ENCODE measurements at regions not wholly inside any gene's neighbourhood (a gene's known extent, or its start where the extent isn't known, plus 50 kb on each side); places are given as distances from the start of the nearest gene placed in this dataset.

DNA sequence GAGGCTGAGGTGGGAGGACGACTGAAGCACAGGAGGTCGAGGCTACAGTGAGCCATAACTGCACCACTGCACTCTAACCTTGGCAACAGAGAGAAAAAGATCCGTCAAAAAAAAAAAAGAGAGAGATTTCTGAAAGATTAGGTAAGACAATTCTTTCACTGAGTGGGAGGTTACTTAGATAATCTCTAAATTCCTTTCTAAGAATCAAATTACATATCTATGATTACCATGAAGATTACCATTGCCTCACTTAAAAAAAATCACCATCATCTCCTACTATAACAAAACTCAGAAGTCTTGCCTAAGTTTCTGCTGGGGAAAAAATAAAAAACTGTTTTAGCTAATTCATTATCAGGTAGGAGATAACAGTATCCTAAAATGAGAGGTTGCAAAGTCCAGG is 366.7 kb downstream of the DUSP6 start:
- no peak for FAIRE-seq
- no peak for DNase-seq (ENCODE audit: insufficient read length, low spot score)
- no peak for TF ChIP-seq POLR2A (IDR thresholded peaks at IDR 0.05; ENCODE audit: low read depth, low read length)

DNA sequence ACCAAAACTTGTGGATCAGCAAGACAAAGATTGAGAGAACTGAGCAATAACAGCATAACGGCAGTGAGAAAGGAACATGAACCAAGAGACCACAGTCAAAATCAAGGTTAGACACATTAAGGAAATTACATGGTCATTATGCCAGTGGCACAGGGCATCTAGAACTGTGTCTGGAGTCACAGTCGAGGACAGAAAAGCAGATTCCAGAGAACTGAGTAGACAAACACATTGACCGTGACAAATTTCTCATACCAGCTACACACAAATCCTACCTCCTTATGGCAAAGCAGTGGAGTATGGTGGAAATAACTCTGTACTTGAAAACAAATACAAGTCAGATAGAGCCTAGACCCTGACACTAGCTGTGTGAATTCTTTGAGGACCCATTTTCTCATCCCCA is 367.3 kb downstream of the DUSP6 start:
- TF ChIP-seq POLR2A (IDR thresholded peaks at IDR 0.05; ENCODE audit: low read depth, low read length) = no peak
- peak; percentile 33 for FAIRE-seq
- DNase-seq (ENCODE audit: insufficient read length, low spot score) = no peak

DNA sequence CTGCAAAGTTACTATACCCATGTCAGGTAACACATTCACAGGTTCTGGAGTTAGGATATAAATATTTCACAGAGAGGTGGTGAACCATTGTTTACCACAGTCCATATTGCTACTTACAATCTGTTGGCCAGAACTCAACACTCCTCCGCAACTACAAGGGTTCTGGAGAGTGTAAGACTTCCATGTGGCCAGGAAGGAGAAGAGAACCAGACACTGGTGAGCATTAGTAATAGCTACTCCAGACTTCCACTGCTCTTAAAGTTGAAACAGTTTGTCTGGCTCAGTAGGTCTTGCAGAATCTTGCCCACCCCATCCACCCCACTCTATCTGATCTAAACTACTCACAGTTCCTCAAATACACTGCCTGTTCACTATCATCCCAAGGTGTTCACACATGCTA is 369.6 kb downstream of the DUSP6 start:
- DNase-seq (ENCODE audit: insufficient read length, low spot score) = no peak
- no peak for FAIRE-seq
- no peak for TF ChIP-seq POLR2A (IDR thresholded peaks at IDR 0.05; ENCODE audit: low read depth, low read length)

DNA sequence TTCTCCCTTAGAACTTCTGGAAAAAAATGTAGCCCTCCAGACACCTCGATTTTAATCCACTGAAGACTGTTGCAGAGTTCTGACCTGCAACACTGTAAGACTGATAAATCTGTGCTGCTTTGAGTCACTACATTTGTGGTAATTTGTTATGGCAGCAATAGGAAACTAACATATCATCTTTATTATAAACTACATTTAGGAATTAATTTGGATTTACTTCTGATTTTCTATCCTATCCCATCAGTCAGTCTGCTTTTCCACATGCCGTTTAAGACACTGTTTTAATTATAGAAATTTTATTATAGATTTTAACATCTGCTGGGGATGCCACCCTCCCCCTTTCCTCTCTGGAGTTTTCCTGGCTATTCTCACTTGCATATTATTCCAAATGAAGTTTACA is 375.2 kb downstream of the DUSP6 start:
- FAIRE-seq = no peak

DNA sequence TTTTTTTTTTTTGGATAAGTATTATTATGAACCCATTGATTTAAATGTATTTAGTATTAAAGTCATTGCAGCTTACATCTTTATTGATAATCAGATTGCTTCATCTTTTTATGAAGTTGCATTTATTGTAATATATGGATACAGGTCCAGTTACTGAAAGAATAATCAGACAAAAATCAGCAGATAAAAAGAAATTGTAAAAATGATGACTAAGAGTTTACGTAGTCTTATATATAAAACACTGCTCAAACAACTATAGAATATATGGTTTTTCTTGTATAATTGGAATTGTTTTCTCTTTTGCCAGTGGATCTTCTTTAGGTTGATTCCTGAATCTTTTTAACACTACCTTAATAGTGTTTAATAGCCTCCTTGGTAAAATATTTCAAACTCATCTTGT is 378.3 kb downstream of the DUSP6 start:
- FAIRE-seq = no peak
- TF ChIP-seq POLR2A (IDR thresholded peaks at IDR 0.05; ENCODE audit: low read depth, low read length) = no peak
- DNase-seq (ENCODE audit: insufficient read length, low spot score) = no peak

More for the DNA sequence above, 375.2 kb downstream of the DUSP6 start:
- no peak for DNase-seq (ENCODE audit: insufficient read length, low spot score)
- no peak for TF ChIP-seq POLR2A (IDR thresholded peaks at IDR 0.05; ENCODE audit: low read depth, low read length)

DNA sequence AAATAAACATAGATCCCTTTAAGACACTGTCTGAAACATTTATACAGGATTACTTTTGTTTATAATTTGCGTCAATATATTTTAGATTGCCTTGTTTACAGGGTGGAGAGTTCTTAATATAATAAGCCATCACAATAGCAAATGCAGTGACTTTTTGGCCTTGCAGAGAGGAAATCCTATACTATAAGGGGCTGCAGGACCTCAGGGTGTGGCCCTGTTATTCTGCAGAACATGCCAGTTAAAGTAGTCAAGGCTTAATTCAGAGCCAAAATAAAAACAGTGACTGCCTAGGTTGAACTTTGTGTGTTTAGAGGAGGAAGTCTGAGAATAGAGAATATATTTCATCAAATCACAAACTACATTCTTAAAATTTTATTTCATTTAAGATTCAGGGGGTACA is 381.6 kb downstream of the DUSP6 start:
- FAIRE-seq (no peak), DNase-seq (ENCODE audit: insufficient read length, low spot score) (no peak)
- no peak for TF ChIP-seq POLR2A (IDR thresholded peaks at IDR 0.05; ENCODE audit: low read depth, low read length)

DNA sequence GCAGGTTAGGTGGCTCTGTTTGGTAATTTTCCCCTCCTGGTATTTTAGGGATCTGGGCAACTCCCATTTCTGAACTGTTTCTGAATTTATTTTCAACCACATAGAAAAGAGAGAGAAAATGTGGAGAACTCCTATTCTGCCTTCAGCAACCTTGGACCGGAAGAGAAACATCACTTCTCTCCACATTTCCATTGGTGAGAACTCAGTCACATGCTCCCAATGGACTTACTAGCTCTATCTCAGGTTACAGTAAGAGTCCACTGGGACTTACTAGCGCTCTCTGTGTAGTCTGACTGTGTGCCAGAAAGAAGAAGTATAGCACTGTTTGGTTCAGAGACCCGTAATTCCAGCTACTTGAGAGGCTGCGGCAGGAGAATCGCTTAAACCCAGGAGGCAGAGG is 383.2 kb downstream of the DUSP6 start:
- FAIRE-seq = no peak

DNA sequence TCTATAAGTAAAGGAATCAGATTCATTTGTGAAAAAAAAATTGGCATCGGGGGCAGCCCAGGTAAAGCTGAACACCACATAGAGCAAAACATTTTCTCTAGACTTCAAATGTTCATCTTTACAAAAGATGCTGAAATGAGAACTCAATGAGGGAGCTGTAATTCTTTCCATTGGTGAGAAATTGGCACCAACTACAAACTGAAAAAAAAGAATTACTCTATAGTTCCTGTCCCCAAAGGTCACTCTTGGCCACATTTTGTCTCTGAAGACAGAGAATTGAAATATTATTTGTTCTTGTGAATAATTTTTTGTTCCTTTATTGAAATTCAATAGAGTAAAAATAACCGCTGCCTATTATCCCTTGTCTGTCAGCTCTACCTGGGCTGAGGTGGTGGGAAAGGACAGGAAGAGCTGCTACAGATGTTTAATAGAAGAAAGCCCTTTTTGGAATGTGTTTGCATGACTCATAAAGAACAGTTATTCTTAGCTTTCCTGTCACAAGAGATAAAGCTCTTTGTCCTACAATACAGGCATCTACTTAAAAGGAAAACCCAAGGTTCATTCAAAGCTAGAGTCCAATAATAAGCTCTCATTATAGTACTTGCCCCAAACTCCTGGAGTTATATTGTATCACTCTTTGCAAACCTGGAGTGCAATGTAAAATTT is 380.1 kb upstream of the KITLG start:
- DNase-seq (ENCODE audit: insufficient read length, low spot score) (no peak), FAIRE-seq (peak; percentile 85)
- TF ChIP-seq POLR2A (IDR thresholded peaks at IDR 0.05; ENCODE audit: low read depth, low read length) = no peak

More for the DNA sequence above, 383.2 kb downstream of the DUSP6 start:
- no peak for TF ChIP-seq POLR2A (IDR thresholded peaks at IDR 0.05; ENCODE audit: low read depth, low read length)
- DNase-seq (ENCODE audit: insufficient read length, low spot score) = no peak

DNA sequence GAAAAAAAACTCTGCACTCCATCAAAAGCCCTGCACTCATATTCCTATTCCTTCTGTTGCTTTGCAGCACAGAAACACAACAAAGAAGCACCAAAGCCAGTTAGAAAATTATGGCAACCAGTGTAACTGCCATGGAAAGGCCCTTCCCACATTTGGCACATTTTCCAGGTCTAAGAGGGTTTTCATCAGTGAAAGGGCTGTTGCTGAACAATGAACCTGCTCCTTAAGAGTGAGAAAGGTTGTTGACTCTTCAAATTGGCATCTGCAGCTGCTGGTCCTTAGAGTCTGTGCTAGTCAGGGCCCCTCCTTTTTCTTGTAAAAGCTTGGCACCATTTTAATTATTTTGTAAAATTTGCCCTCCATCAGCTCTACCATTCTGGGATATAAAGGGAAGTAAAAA is 378.7 kb upstream of the KITLG start:
- no peak for DNase-seq (ENCODE audit: insufficient read length, low spot score)
- FAIRE-seq = no peak
- TF ChIP-seq POLR2A (IDR thresholded peaks at IDR 0.05; ENCODE audit: low read depth, low read length) = no peak

DNA sequence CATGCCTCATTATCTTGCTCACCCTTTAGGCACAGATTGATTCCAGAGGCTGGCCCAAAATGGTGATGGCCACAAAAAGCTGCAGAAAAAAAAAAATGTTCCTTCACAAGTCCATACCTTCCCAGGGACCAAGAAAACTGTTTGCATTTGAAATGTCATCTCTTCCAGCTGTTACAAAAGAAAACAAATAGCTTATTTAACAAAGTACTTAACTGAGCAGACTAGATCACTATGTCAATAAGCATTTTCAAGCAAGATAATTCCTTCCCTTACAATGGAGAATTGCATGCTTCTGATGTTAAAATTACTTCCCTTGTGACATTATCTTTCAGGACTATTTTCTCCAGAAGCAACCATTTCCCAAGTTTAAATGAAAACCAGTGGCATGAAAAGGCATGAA is 377.9 kb upstream of the KITLG start:
- FAIRE-seq (peak; percentile 65), DNase-seq (ENCODE audit: insufficient read length, low spot score) (no peak)
- TF ChIP-seq POLR2A (IDR thresholded peaks at IDR 0.05; ENCODE audit: low read depth, low read length) = no peak

DNA sequence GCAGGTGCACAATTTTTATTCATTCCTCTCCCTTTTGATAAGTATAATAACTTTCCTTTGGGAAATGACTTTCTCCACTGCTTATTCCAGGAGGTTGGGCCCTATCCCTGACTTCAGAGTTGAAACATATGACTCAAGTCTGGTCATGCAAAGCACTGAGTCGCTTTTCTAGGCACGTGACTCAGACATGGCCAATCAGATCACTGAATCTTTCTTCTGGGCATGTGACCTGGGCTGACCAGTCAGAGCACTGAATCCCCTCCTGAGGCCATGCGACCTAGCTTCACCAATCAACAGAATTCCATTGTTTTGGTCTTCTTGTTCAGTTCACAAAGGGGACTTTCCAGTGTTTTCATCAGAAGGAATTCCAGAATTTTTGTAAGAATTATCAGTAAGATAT is 377.1 kb upstream of the KITLG start:
- DNase-seq (ENCODE audit: insufficient read length, low spot score) (no peak), FAIRE-seq (no peak)
- no peak for TF ChIP-seq POLR2A (IDR thresholded peaks at IDR 0.05; ENCODE audit: low read depth, low read length)

DNA sequence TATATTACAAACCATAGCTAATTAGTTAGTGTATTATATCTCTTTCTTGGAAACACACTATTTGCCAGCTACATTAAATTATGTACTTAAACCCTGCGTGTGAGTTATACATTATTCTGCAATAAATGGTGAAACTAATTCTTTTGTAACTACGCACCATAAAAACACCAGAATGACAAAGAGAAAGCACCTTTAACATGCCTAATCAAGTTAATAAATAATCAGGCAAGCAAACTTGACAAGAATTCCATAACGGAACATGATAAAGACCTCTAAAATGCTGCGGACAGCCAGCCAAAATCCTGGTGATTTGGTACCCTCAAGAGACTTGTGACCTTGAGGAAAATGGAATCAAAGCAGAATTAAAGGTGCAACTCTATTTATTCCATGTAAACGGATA is 375.3 kb upstream of the KITLG start:
- no peak for TF ChIP-seq POLR2A (IDR thresholded peaks at IDR 0.05; ENCODE audit: low read depth, low read length)
- DNase-seq (ENCODE audit: insufficient read length, low spot score) (no peak), FAIRE-seq (no peak)

DNA sequence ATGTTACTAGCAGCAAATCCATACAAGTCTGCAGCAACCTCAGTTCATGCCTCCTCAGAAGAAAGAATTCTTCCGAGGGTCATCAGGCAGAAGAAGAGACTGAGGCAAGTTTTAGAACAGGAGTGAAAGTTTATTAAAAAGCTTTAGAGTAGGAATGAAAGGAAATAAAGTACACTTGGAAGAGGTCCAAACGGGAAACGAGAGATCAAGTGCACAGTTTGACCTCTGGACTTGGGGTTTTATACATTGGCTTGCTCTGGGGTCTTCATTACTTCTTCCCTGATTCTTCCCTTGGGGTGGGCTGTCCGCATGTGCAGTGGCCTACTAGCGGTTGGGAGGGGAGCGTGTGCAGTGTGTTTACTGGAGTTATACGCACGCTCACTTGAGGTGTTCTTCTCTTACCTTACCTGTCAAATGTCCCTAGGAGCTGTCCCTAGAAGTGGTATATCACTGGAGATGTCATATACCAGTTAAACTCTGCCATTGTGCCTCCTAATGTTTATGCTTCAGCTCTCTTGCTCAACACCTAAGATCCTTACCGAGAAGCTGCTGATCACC is 372.8 kb upstream of the KITLG start:
- DNase-seq (ENCODE audit: insufficient read length, low spot score) (no peak), FAIRE-seq (no peak)
- TF ChIP-seq POLR2A (IDR thresholded peaks at IDR 0.05; ENCODE audit: low read depth, low read length) = no peak

DNA sequence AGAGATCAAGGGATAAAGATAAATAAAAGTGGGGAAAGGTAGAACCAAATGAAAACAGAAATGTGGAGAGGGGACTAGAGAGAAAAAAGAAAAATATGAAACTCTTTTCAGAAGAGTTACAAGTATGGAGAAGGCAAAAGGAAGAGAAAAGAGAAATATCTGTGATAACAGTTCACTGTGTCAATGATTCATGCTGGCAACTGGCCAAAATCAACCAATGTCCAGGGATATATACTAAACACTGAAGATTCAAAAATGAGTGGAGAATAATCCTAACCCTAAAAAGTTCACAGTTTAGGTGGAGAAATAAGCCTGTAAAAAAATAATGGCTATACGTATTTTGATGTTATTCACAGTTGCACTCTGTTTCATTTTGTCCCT is 372.3 kb upstream of the KITLG start:
- FAIRE-seq (peak; percentile 82), DNase-seq (ENCODE audit: insufficient read length, low spot score) (no peak)
- no peak for TF ChIP-seq POLR2A (IDR thresholded peaks at IDR 0.05; ENCODE audit: low read depth, low read length)

DNA sequence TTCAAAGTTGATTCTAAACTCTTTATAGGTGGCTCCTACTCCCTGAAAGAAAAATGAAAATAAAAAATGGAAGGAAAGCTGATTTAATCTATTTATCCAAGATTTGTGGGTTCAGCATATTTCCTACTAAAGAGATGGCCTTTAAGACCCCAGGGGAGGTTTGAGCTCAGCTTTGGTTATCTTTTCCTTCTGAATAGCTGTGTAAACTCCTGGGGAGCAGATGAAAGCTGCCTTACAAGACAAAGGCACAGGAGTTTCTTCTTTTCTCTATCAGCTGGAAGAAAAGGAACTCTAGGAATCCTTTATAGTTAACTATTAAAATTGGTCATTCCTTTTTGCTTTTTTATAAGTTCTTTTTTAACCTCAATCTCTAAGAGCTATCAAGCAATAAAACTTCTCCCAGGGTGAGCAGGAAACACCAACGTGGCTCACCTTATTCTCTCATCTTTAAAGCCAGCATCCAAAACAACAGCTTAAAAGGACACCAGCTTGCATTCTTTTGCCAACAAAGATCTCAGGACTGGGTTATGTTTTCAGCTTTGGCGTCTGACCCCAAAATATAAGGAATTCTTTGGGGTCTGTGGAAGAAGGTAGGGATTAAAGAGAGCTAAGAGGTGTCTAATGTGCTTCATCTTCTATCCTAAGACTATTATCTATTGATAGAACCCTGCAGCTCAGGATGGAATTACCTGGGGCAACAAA is 371.7 kb upstream of the KITLG start:
- TF ChIP-seq POLR2A (IDR thresholded peaks at IDR 0.05; ENCODE audit: low read depth, low read length) = no peak
- FAIRE-seq = no peak
- DNase-seq (ENCODE audit: insufficient read length, low spot score) = no peak
